H1 (cell line): ENCODE measurements at regions not wholly inside any gene's neighbourhood (a gene's known extent, or its start where the extent isn't known, plus 50 kb on each side); places are given as distances from the start of the nearest gene placed in this dataset.

Experiments used
- CBX8 ChIP-seq: fragments of 300-800, 300-1000 bp; sonication (generic); IDR thresholded peaks from 2 replicates; pipeline ENCODE4 v1.7.1; 2016; ENCODE audit warnings: low read depth, low read length, borderline replicate concordance
- E2F6 ChIP-seq: IDR thresholded peaks from 2 replicates; pipeline ENCODE4 v1.6.1; 2012; ENCODE audit warnings: inconsistent platforms

- TF ChIP-seq CBX8 = no peak
- TF ChIP-seq E2F6 = no peak
- TF ChIP-seq, all 59 proteins: peak for 0
These were observed 358.2 kb downstream of the CD109 start (continued) for GRCh38 chr6:74054190-74054589.
